ENCODE measurements at regions not wholly inside any gene's neighbourhood (a gene's known extent, or its start where the extent isn't known, plus 50 kb on each side); places are given as distances from the start of the nearest gene placed in this dataset.
"Not testable (repeated sequence)": the region's sequence is repeated elsewhere in the genome, so short reads cannot be mapped to it uniquely, and the experiment has no call there.

DNA sequence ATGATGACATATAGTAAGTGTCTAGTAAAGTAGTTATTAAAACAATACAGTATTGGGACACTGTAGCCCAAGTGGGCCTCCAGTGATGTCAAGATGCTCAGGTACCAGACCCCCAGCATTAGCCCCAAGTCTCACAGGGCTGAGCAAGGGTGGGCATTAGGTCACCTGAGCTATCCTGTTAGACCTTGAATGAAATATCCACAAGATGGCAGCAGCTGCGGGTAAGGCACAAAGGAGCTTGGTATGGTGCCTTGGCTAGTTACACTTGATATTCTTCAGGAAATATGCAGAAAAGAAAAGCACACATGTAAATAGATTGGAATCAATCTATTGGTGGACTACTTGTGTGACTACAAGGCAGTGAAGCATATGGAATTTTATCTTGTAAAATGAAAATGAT, 701.8 kb upstream of the ADGRB3 start:
- Histone ChIP-seq H3K27ac (ENCODE audit: low read depth, low read length) (no peak overlapping the region), H3K4me1 (ENCODE audit: insufficient read depth, low read length) (no peaks in the 10 kb centered on the region), H3K9me3 (ENCODE audit: control insufficient read depth in 1 of 2, low read length in 2 of 2) (no peaks in the 10 kb centered on the region), H3K4me3 (ENCODE audit: low read length in 2 of 2) (no peak overlapping the region), H3K36me3 (ENCODE audit: insufficient read depth, low read length) (no peaks in the 10 kb centered on the region), H3K27me3 (ENCODE audit: insufficient read depth, low read length) (no peaks in the 10 kb centered on the region)
- no peaks in the 10 kb centered on the region for H3K27me3 Mint-ChIP-seq
- CTCF ChIA-PET (ENCODE audit: partially characterized antibody) = no interaction called here
- no peaks in the 10 kb centered on the region for H3K36me3 Mint-ChIP-seq
- no peaks in the 10 kb centered on the region for H3K4me1 Mint-ChIP-seq
- DNase-seq = no peak
- peaks cover 0 to 15% (median 4%) of the 10 kb centered on the region in 8 donors for H3K9me3 Mint-ChIP-seq
- POLR2A ChIA-PET (ENCODE audit: partially characterized antibody) = no interaction called here
- no peak overlapping the region for H3K4me3 Mint-ChIP-seq
- intact Hi-C loops (cut with micrococcal nuclease) = no loop called here
- no peak overlapping the region for H3K27ac Mint-ChIP-seq

- H3K9me3 Mint-ChIP-seq = peaks cover 3 to 20% (median 6%) of the 10 kb centered on the region in 8 donors
- H3K4me3 ChIP-seq (ENCODE audit: low read length in 2 of 2); H3K4me1 ChIP-seq (ENCODE audit: insufficient read depth, low read length); CTCF ChIA-PET (ENCODE audit: partially characterized antibody); H3K9me3 ChIP-seq (ENCODE audit: control insufficient read depth in 1 of 2, low read length in 2 of 2); H3K27me3 ChIP-seq (ENCODE audit: insufficient read depth, low read length); H3K36me3 Mint-ChIP-seq; intact Hi-C loops (cut with micrococcal nuclease); DNase-seq; H3K4me3 Mint-ChIP-seq; H3K36me3 ChIP-seq (ENCODE audit: insufficient read depth, low read length); POLR2A ChIA-PET (ENCODE audit: partially characterized antibody); H3K27ac ChIP-seq (ENCODE audit: low read depth, low read length); H3K4me1 Mint-ChIP-seq; H3K27ac Mint-ChIP-seq; H3K27me3 Mint-ChIP-seq: not testable (repeated sequence)
Observed at GRCh38 chr6:67922588-67922987, 712.5 kb upstream of the ADGRB3 start.

GRCh38 chr6:67920040-67920439, 715.0 kb upstream of the ADGRB3 start:
- H3K27ac Mint-ChIP-seq; H3K27ac ChIP-seq (ENCODE audit: low read depth, low read length); H3K4me3 ChIP-seq (ENCODE audit: low read length in 2 of 2); H3K9me3 ChIP-seq (ENCODE audit: control insufficient read depth in 1 of 2, low read length in 2 of 2); H3K4me1 ChIP-seq (ENCODE audit: insufficient read depth, low read length); H3K27me3 Mint-ChIP-seq; H3K27me3 ChIP-seq (ENCODE audit: insufficient read depth, low read length); intact Hi-C loops (cut with micrococcal nuclease); H3K36me3 Mint-ChIP-seq; H3K4me3 Mint-ChIP-seq; DNase-seq; H3K36me3 ChIP-seq (ENCODE audit: insufficient read depth, low read length); H3K4me1 Mint-ChIP-seq; POLR2A ChIA-PET (ENCODE audit: partially characterized antibody); CTCF ChIA-PET (ENCODE audit: partially characterized antibody): not testable (repeated sequence)
- peaks cover 3 to 18% (median 5%) of the 10 kb centered on the region in 8 donors for H3K9me3 Mint-ChIP-seq

GRCh38 chr6:67916399-67916798, 718.7 kb upstream of the ADGRB3 start:
- no peaks in the 10 kb centered on the region for H3K9me3 ChIP-seq (ENCODE audit: control insufficient read depth in 1 of 2, low read length in 2 of 2)
- Mint-ChIP-seq H3K4me3 (no peak overlapping the region), H3K9me3 (peaks cover 0 to 14% (median 6%) of the 10 kb centered on the region in 8 donors), H3K27ac (no peak overlapping the region), H3K4me1 (no peaks in the 10 kb centered on the region), H3K36me3 (no peaks in the 10 kb centered on the region), H3K27me3 (no peaks in the 10 kb centered on the region)
- no peak overlapping the region for H3K4me3 ChIP-seq (ENCODE audit: low read length in 2 of 2)
- DNase-seq = no peak
- intact Hi-C loops (cut with micrococcal nuclease) = no loop called here
- ChIA-PET POLR2A (ENCODE audit: partially characterized antibody) (no interaction called here), CTCF (ENCODE audit: partially characterized antibody) (no interaction called here)
- no peaks in the 10 kb centered on the region for H3K27me3 ChIP-seq (ENCODE audit: insufficient read depth, low read length)
- no peaks in the 10 kb centered on the region for H3K4me1 ChIP-seq (ENCODE audit: insufficient read depth, low read length)
- H3K27ac ChIP-seq (ENCODE audit: low read depth, low read length) = no peak overlapping the region
- no peaks in the 10 kb centered on the region for H3K36me3 ChIP-seq (ENCODE audit: insufficient read depth, low read length)

- H3K27ac ChIP-seq (ENCODE audit: low read depth, low read length) = no peak overlapping the region
- no peak overlapping the region for H3K4me3 ChIP-seq (ENCODE audit: low read length in 2 of 2)
- ChIA-PET POLR2A (ENCODE audit: partially characterized antibody) (no interaction called here), CTCF (ENCODE audit: partially characterized antibody) (no interaction called here)
- no peaks in the 10 kb centered on the region for H3K9me3 ChIP-seq (ENCODE audit: control insufficient read depth in 1 of 2, low read length in 2 of 2)
- Mint-ChIP-seq H3K36me3 (no peaks in the 10 kb centered on the region), H3K9me3 (peaks cover 3 to 18% (median 7%) of the 10 kb centered on the region in 8 donors), H3K4me1 (no peaks in the 10 kb centered on the region), H3K27ac (no peak overlapping the region), H3K27me3 (no peaks in the 10 kb centered on the region), H3K4me3 (no peak overlapping the region)
- H3K4me1 ChIP-seq (ENCODE audit: insufficient read depth, low read length) = no peaks in the 10 kb centered on the region
- no peaks in the 10 kb centered on the region for H3K27me3 ChIP-seq (ENCODE audit: insufficient read depth, low read length)
- H3K36me3 ChIP-seq (ENCODE audit: insufficient read depth, low read length) = no peaks in the 10 kb centered on the region
- intact Hi-C loops (cut with micrococcal nuclease) = no loop called here
- DNase-seq = no peak
Observed at GRCh38 chr6:67914419-67914818, 720.7 kb upstream of the ADGRB3 start.

- Mint-ChIP-seq H3K27me3 (no peaks in the 10 kb centered on the region), H3K27ac (no peak overlapping the region), H3K4me3 (no peak overlapping the region), H3K9me3 (peaks cover 0 to 12% (median 6%) of the 10 kb centered on the region in 8 donors), H3K4me1 (no peaks in the 10 kb centered on the region), H3K36me3 (no peaks in the 10 kb centered on the region)
- Histone ChIP-seq H3K27me3 (ENCODE audit: insufficient read depth, low read length) (no peaks in the 10 kb centered on the region), H3K36me3 (ENCODE audit: insufficient read depth, low read length) (no peaks in the 10 kb centered on the region), H3K4me3 (ENCODE audit: low read length in 2 of 2) (no peak overlapping the region), H3K9me3 (ENCODE audit: control insufficient read depth in 1 of 2, low read length in 2 of 2) (no peaks in the 10 kb centered on the region), H3K4me1 (ENCODE audit: insufficient read depth, low read length) (no peaks in the 10 kb centered on the region), H3K27ac (ENCODE audit: low read depth, low read length) (no peak overlapping the region)
- intact Hi-C loops (cut with micrococcal nuclease) = no loop called here
- ChIA-PET CTCF (ENCODE audit: partially characterized antibody) (no interaction called here), POLR2A (ENCODE audit: partially characterized antibody) (no interaction called here)
- DNase-seq = no peak
Observed at GRCh38 chr6:67909354-67909753, 725.7 kb upstream of the ADGRB3 start.

DNA sequence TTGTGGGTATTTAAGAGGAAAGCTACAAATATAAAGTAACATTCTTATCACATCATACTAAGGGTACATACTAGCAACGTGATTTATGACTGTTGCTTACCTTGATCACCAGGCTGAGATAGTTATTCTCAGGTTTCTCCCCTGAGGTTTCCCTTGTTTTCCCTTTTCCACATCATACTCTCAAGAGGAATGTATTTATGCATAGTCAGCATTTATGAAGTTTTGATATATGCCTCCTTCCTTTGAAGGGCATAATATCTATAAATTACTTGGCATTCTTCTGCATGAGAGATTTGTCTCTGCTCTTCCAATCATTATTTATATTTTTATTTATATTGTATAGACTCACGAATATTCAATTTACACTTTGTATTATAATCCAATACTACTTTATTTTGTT, 726.7 kb upstream of the ADGRB3 start:
- H3K9me3 Mint-ChIP-seq = peaks cover 0 to 17% (median 7%) of the 10 kb centered on the region in 8 donors
- no peaks in the 10 kb centered on the region for H3K27me3 Mint-ChIP-seq
- Histone ChIP-seq H3K27me3 (ENCODE audit: insufficient read depth, low read length) (no peaks in the 10 kb centered on the region), H3K4me1 (ENCODE audit: insufficient read depth, low read length) (no peaks in the 10 kb centered on the region), H3K9me3 (ENCODE audit: control insufficient read depth in 1 of 2, low read length in 2 of 2) (no peaks in the 10 kb centered on the region), H3K36me3 (ENCODE audit: insufficient read depth, low read length) (no peaks in the 10 kb centered on the region), H3K27ac (ENCODE audit: low read depth, low read length) (no peak overlapping the region), H3K4me3 (ENCODE audit: low read length in 2 of 2) (no peak overlapping the region)
- H3K4me3 Mint-ChIP-seq = no peak overlapping the region
- DNase-seq = no peak
- POLR2A ChIA-PET (ENCODE audit: partially characterized antibody) = no interaction called here
- intact Hi-C loops (cut with micrococcal nuclease) = no loop called here
- no peak overlapping the region for H3K27ac Mint-ChIP-seq
- no peaks in the 10 kb centered on the region for H3K36me3 Mint-ChIP-seq
- no peaks in the 10 kb centered on the region for H3K4me1 Mint-ChIP-seq
- CTCF ChIA-PET (ENCODE audit: partially characterized antibody) = no interaction called here

DNA sequence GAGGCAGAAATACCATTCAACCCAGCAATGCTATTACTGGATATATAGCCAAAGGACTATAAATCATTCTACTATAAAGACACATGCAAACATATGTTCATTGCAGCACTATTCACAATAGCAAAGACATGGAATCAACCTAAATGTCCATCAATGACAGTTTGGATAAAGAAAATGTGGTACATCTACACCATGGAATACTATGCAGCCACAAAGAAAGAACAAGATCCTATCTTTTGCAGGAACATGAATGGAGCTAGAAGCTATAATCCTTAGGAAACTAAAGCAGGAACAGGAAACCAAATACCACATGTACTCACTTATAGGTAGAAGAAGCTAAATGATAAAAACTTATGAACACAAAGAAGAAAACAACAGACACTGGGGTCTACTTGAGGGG, 730.3 kb upstream of the ADGRB3 start:
- H3K4me1 Mint-ChIP-seq; H3K27ac ChIP-seq (ENCODE audit: low read depth, low read length); H3K36me3 Mint-ChIP-seq; CTCF ChIA-PET (ENCODE audit: partially characterized antibody); POLR2A ChIA-PET (ENCODE audit: partially characterized antibody); H3K4me3 ChIP-seq (ENCODE audit: low read length in 2 of 2); H3K36me3 ChIP-seq (ENCODE audit: insufficient read depth, low read length); H3K4me3 Mint-ChIP-seq; intact Hi-C loops (cut with micrococcal nuclease); H3K9me3 ChIP-seq (ENCODE audit: control insufficient read depth in 1 of 2, low read length in 2 of 2); H3K27me3 Mint-ChIP-seq; DNase-seq; H3K4me1 ChIP-seq (ENCODE audit: insufficient read depth, low read length); H3K27me3 ChIP-seq (ENCODE audit: insufficient read depth, low read length): not testable (repeated sequence)
- Mint-ChIP-seq H3K27ac (peak overlapping the region in 1 of 7 donors; percentile 1), H3K9me3 (peaks cover 2 to 19% (median 13%) of the 10 kb centered on the region in 8 donors)
